ENCODE measurements at regions not wholly inside any gene's neighbourhood (a gene's known extent, or its start where the extent isn't known, plus 50 kb on each side); places are given as distances from the start of the nearest gene placed in this dataset.

DNA sequence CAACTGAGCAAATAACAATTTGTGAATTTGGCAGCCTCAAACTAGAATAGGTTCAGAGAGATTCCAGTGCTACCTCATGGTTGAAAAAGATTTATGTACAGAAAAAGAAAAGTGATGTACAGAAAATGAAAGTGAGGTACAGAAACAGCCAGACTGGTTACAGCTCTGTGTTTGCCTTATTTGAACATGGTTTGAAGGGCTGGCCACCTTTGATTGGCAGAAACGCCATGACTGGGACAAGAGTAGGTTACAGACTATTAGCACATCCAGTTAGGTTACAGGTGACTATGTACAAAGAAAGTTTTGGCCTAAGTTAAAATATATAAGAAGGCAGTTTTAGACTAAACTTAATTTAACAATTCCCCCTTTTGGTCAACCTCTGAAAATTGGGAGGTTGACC, 309.4 kb downstream of the BTG1 start:
- peaks cover 2% of the 10 kb centered on the region for H3K27me3 Mint-ChIP-seq
- no peak overlapping the region for H3K4me3 ChIP-seq (ENCODE audit: control extremely low read depth in 1 of 5, extremely low read depth in 1 of 5, insufficient read depth in 1 of 5, low read depth in 2 of 5, low read length in 4 of 5)
- no peaks in the 10 kb centered on the region for H3K79me2 ChIP-seq (ENCODE audit: control insufficient read depth, insufficient read depth, low read length)
- H3K9me3 ChIP-seq (ENCODE audit: control extremely low read depth in 1 of 3, control insufficient read depth in 2 of 3, insufficient read depth in 1 of 3, low read length in 2 of 3) = no peaks in the 10 kb centered on the region
- no peak overlapping the region for H3K27ac ChIP-seq (ENCODE audit: low read length in 2 of 2)
- no peaks in the 10 kb centered on the region for H3K27me3 ChIP-seq (replicated peaks in 1 of 4; ENCODE audit: control extremely low read depth in 1 of 4, control insufficient read depth in 3 of 4, insufficient read depth in 4 of 4, low read length in 3 of 4)
- H3K4me2 ChIP-seq (replicated peaks; ENCODE audit: low read depth, low read length, poor library complexity, severe bottlenecking) = no peak overlapping the region
- peaks cover 6% of the 10 kb centered on the region for H3K4me1 Mint-ChIP-seq
- no peak overlapping the region for H3K9ac ChIP-seq (ENCODE audit: low read length)
- no peaks in the 10 kb centered on the region for H4K20me1 ChIP-seq (ENCODE audit: control insufficient read depth, insufficient read depth, low read length, poor library complexity, severe bottlenecking)
- H3K4me3 Mint-ChIP-seq = no peak overlapping the region
- no peak overlapping the region for H2AFZ ChIP-seq (ENCODE audit: insufficient read depth, low read depth, low read length, poor library complexity, severe bottlenecking)
- ATAC-seq (ENCODE audit: low read depth) (no peak), DNase-seq (no peak)
- WGBS (ENCODE audit: insufficient coverage) = 100% methylated on average over 1 of the region's 1 CpG
- H3K27ac Mint-ChIP-seq = no peak overlapping the region
- TF ChIP-seq, protein P1, sequence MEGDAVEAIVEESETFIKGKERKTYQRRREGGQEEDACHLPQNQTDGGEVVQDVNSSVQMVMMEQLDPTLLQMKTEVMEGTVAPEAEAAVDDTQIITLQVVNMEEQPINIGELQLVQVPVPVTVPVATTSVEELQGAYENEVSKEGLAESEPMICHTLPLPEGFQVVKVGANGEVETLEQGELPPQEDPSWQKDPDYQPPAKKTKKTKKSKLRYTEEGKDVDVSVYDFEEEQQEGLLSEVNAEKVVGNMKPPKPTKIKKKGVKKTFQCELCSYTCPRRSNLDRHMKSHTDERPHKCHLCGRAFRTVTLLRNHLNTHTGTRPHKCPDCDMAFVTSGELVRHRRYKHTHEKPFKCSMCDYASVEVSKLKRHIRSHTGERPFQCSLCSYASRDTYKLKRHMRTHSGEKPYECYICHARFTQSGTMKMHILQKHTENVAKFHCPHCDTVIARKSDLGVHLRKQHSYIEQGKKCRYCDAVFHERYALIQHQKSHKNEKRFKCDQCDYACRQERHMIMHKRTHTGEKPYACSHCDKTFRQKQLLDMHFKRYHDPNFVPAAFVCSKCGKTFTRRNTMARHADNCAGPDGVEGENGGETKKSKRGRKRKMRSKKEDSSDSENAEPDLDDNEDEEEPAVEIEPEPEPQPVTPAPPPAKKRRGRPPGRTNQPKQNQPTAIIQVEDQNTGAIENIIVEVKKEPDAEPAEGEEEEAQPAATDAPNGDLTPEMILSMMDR (IDR thresholded peaks at IDR 0.05) = no peak
- TF ChIP-seq EZH2 (IDR thresholded peaks at IDR 0.05; ENCODE audit: borderline replicate concordance, insufficient read depth, low read depth, low read length, poor library complexity, severe bottlenecking) = no peak
- intact Hi-C loops (cut with micrococcal nuclease) = no loop called here
- CTCF ChIA-PET = no interaction called here
- H3K36me3 ChIP-seq (replicated peaks in 1 of 2; ENCODE audit: control extremely low read depth in 1 of 2, control insufficient read depth in 1 of 2, extremely low read depth in 1 of 2, insufficient read depth in 2 of 2, low read length in 1 of 2) = no peaks in the 10 kb centered on the region
- POLR2A ChIA-PET = no interaction called here
- H3K4me1 ChIP-seq (ENCODE audit: control insufficient read depth in 2 of 2, insufficient read depth in 2 of 2, low read length in 2 of 2) = peaks cover 0 to 5% of the 10 kb centered on the region in 2 donors
- peaks cover 3% of the 10 kb centered on the region for H3K9me3 Mint-ChIP-seq (ENCODE audit: insufficient read depth)

DNA sequence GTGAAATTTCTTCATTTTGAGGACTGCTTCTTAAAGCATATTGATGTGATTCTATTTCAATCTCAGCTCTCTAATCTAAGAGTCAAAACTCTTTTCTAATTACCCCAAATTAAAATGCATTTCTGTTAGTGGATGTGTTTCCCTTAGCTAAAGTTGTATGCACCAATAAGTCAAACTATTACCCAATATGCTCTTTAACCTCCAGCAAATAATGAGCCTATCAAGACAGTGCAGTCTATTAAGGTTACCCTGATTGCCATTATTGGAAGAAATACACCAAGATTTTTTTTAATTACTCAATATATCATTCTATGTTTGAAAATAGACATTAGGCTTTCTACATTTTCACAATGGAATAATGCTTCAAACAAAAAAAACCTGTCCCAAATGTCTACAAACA, 310.0 kb downstream of the BTG1 start:
- H4K20me1 ChIP-seq (ENCODE audit: control insufficient read depth, insufficient read depth, low read length, poor library complexity, severe bottlenecking) = no peaks in the 10 kb centered on the region
- H3K9ac ChIP-seq (ENCODE audit: low read length) = no peak overlapping the region
- H3K27ac ChIP-seq (ENCODE audit: low read length in 2 of 2) = no peak overlapping the region
- Mint-ChIP-seq H3K4me1 (peaks cover 6% of the 10 kb centered on the region), H3K27me3 (no peaks in the 10 kb centered on the region), H3K4me3 (no peak overlapping the region), H3K27ac (no peak overlapping the region), H3K9me3 (ENCODE audit: insufficient read depth) (peaks cover 3% of the 10 kb centered on the region)
- intact Hi-C loops (cut with micrococcal nuclease) = no loop called here
- ATAC-seq (ENCODE audit: low read depth) (no peak), DNase-seq (no peak)
- no peak overlapping the region for H3K4me3 ChIP-seq (ENCODE audit: control extremely low read depth in 1 of 5, extremely low read depth in 1 of 5, insufficient read depth in 1 of 5, low read depth in 2 of 5, low read length in 4 of 5)
- TF ChIP-seq, protein P1 (IDR thresholded peaks at IDR 0.05) = no peak
- TF ChIP-seq EZH2 (IDR thresholded peaks at IDR 0.05; ENCODE audit: borderline replicate concordance, insufficient read depth, low read depth, low read length, poor library complexity, severe bottlenecking) = no peak
- no peaks in the 10 kb centered on the region for H3K27me3 ChIP-seq (replicated peaks in 1 of 4; ENCODE audit: control extremely low read depth in 1 of 4, control insufficient read depth in 3 of 4, insufficient read depth in 4 of 4, low read length in 3 of 4)
- POLR2A ChIA-PET = no interaction called here
- H3K9me3 ChIP-seq (ENCODE audit: control extremely low read depth in 1 of 3, control insufficient read depth in 2 of 3, insufficient read depth in 1 of 3, low read length in 2 of 3) = no peaks in the 10 kb centered on the region
- H3K4me2 ChIP-seq (replicated peaks; ENCODE audit: low read depth, low read length, poor library complexity, severe bottlenecking) = no peak overlapping the region
- H2AFZ ChIP-seq (ENCODE audit: insufficient read depth, low read depth, low read length, poor library complexity, severe bottlenecking) = no peak overlapping the region
- peaks cover 0 to 5% of the 10 kb centered on the region in 2 donors for H3K4me1 ChIP-seq (ENCODE audit: control insufficient read depth in 2 of 2, insufficient read depth in 2 of 2, low read length in 2 of 2)
- no peaks in the 10 kb centered on the region for H3K36me3 ChIP-seq (replicated peaks in 1 of 2; ENCODE audit: control extremely low read depth in 1 of 2, control insufficient read depth in 1 of 2, extremely low read depth in 1 of 2, insufficient read depth in 2 of 2, low read length in 1 of 2)
- CTCF ChIA-PET = no interaction called here
- H3K79me2 ChIP-seq (ENCODE audit: control insufficient read depth, insufficient read depth, low read length) = no peaks in the 10 kb centered on the region
